Kidney (tissue), 13 donors: ENCODE measurements at regions not wholly inside any gene's neighbourhood (a gene's known extent, or its start where the extent isn't known, plus 50 kb on each side); places are given as distances from the start of the nearest gene placed in this dataset.

Experiments used
- DNase-seq, 5 donors: peaks; one replicate each; pipeline ENCODE4 v3.0.0-alpha.2; 2013 to 2020
- FAIRE-seq: peaks from 2 replicates; lab custom pipeline; 2012; peaks lifted over from hg19 to GRCh38; lab: Jason Lieb, UNC
- H3K27ac ChIP-seq, 2 donors: one replicate each; pipeline ENCODE4 v1.7.0; 2013; ENCODE audit warnings: low read depth in 2 of 2, low read length in 2 of 2, inconsistent platforms in 1 of 2
- H3K27me3 ChIP-seq: one replicate; pipeline ENCODE4 v1.7.1; 2013; ENCODE audit warnings: low read length, inconsistent platforms; ENCODE audit not compliant: control insufficient read depth, insufficient read depth
- H3K36me3 ChIP-seq, 3 donors: one replicate each; pipeline versions ENCODE4 v1.7.0 to v1.7.1; 2013; ENCODE audit warnings: low read length in 3 of 3, control low read depth in 1 of 3, inconsistent platforms in 1 of 3; ENCODE audit not compliant: insufficient read depth in 3 of 3, control insufficient read depth in 2 of 3
- H3K4me1 ChIP-seq, 3 donors: one replicate each; pipeline versions ENCODE4 v1.7.0 to v1.7.1; 2013; ENCODE audit warnings: low read length in 3 of 3, inconsistent platforms in 1 of 3, low read depth in 1 of 3; ENCODE audit not compliant: control insufficient read depth in 2 of 3, insufficient read depth in 2 of 3
- H3K4me3 ChIP-seq, 3 donors: one replicate each; pipeline versions ENCODE4 v1.7.0 to v1.8.1; 2013; ENCODE audit warnings: low read length in 3 of 3, control low read depth in 1 of 3, inconsistent platforms in 1 of 3
- H3K9ac ChIP-seq, 3 donors: one replicate each; pipeline versions ENCODE4 v1.7.0 to v1.7.1; 2013; ENCODE audit warnings: low read length in 3 of 3, control low read depth in 1 of 3, inconsistent platforms in 1 of 3
- H3K9me3 ChIP-seq, 3 donors: one replicate each; pipeline versions ENCODE4 v1.7.0 to v1.7.1; 2013; ENCODE audit warnings: low read length in 3 of 3, control low read depth in 1 of 3, inconsistent platforms in 1 of 3; ENCODE audit not compliant: control insufficient read depth in 2 of 3, insufficient read depth in 1 of 3
- intact Hi-C: fragments of 100-400 bp; cut with DNase I; formaldehyde crosslinking; loops from one replicate; pipeline ENCODE4 v1.11.1; 2022
- TF ChIP-seq, protein P1 (sequence below): IDR thresholded peaks from 3 replicates; pipeline ENCODE4 v1.5.1; 2012; ENCODE audit warnings: mild to moderate bottlenecking, moderate library complexity, borderline replicate concordance; ENCODE audit not compliant: insufficient read depth; ENCODE audit errors: extremely low read depth
- donor health status: control.
- donor health status: control.
- donor health status: control.
- donor health status: control.
- donor health status: control.
- donor health status: DM: yes; HTN: yes; CAD: no.
- donor health status: Normal renal cell carcinoma (clear cell type).

DNA sequence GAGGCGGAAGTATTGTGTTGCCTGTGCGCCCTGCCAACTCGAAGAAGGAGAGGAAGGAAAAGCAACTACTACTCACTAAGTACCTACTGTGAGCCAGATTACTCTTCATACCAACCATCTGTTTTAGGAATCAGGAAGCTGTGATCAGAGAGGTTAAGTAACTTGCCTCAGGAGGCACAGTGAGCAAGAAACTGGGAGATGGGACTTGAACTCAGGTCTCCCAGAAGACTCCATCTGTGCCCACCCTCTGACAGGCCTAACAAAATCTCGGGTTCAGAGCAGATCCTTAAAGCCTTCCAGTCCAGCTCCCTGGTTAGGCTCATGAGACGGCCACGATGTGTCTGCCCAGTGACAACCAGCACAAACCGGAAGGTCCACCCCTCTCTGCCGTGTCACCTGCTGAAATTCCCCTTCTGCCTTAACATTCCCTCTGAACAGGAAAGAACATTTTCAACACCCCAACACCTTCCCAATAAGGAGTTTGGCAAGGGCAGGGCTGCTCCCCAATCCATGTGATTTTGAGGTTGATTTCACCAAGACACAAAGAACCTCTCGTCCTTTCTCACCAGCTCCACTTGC, 230.1 kb downstream of the TOMM20 start:
- intact Hi-C loops = no loop called here
- peak overlapping the region; percentile 5 to 47 for H3K27ac ChIP-seq
- no peaks in the 10 kb centered on the region for H3K27me3 ChIP-seq
- DNase-seq (no peak), FAIRE-seq (no peak)
- no peak overlapping the region for H3K4me3 ChIP-seq
- H3K9ac ChIP-seq = peak overlapping the region in 1 of 3 donors; percentile 27
- H3K36me3 ChIP-seq = no peaks in the 10 kb centered on the region
- TF ChIP-seq, protein P1, sequence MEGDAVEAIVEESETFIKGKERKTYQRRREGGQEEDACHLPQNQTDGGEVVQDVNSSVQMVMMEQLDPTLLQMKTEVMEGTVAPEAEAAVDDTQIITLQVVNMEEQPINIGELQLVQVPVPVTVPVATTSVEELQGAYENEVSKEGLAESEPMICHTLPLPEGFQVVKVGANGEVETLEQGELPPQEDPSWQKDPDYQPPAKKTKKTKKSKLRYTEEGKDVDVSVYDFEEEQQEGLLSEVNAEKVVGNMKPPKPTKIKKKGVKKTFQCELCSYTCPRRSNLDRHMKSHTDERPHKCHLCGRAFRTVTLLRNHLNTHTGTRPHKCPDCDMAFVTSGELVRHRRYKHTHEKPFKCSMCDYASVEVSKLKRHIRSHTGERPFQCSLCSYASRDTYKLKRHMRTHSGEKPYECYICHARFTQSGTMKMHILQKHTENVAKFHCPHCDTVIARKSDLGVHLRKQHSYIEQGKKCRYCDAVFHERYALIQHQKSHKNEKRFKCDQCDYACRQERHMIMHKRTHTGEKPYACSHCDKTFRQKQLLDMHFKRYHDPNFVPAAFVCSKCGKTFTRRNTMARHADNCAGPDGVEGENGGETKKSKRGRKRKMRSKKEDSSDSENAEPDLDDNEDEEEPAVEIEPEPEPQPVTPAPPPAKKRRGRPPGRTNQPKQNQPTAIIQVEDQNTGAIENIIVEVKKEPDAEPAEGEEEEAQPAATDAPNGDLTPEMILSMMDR = no peak
- H3K9me3 ChIP-seq = no peaks in the 10 kb centered on the region
- peaks cover 0 to 11% (median 0%) of the 10 kb centered on the region in 3 donors for H3K4me1 ChIP-seq

DNA sequence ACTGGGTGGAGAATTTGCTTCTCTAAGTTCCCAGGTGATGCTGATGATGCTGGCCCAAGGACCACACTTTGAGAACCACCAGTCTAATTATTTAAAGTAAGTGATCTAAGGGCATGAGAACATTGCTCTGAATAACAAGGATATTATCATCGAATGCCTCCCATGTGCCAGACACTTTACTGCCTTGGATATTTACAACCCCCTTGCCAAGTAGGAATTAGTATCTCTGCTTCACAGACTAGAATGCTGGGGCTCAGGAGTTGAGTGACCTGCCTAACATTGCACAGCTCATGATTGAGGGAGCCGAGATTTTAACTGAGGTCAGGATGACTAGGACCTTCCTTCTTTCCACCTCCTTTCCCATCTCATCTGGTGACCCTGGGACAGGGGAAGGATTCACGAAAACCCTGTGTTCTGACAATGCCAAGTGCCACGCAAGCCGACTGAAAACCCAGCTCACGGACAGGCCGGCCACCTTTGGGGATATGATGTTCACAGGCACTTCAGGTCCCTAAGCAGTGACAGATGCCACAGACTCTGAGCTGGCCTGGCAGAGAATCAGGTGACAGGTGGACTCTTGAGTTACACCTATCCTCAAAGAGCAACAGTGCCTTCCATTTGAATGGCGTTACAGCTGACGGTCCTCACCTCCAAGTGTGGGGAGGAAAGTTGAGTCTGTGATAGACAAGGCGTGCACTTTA, 230.7 kb downstream of the TOMM20 start:
- Histone ChIP-seq H3K36me3 (no peaks in the 10 kb centered on the region), H3K4me1 (peaks cover 0 to 11% (median 0%) of the 10 kb centered on the region in 3 donors), H3K4me3 (no peak overlapping the region), H3K27ac (no peak overlapping the region), H3K9me3 (no peaks in the 10 kb centered on the region), H3K9ac (peak overlapping the region in 1 of 3 donors; percentile 27), H3K27me3 (no peaks in the 10 kb centered on the region)
- DNase-seq (no peak), FAIRE-seq (no peak)
- TF ChIP-seq, protein P1 = no peak
- intact Hi-C loops = no loop called here

DNA sequence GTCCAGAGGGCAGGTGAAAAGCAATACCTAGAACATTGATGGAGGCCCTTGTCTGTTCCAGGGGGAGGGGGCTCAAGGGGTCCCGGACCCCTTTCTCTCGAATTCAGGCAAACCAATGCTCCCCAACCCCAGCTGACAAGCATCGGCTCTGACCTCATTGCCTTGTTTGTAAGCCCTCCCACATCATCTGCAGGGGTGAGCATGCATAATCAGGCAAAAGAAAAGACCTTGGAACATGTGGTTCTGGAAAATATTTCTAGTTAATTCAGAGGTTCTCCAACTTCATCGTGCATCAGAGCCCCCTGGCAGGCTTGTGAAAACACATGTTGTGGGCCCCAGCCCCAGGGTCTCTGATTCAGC, 231.3 kb downstream of the TOMM20 start:
- TF ChIP-seq, protein P1 = no peak
- FAIRE-seq = no peak
- no peak overlapping the region for H3K9ac ChIP-seq
- no peaks in the 10 kb centered on the region for H3K27me3 ChIP-seq
- no peak overlapping the region for H3K27ac ChIP-seq
- H3K9me3 ChIP-seq = no peaks in the 10 kb centered on the region
- intact Hi-C loops = no loop called here
- peaks cover 0 to 11% (median 0%) of the 10 kb centered on the region in 3 donors for H3K4me1 ChIP-seq
- H3K4me3 ChIP-seq = no peak overlapping the region
- no peaks in the 10 kb centered on the region for H3K36me3 ChIP-seq
- no peak for DNase-seq
